ENCODE measurements at regions not wholly inside any gene's neighbourhood (a gene's known extent, or its start where the extent isn't known, plus 50 kb on each side); places are given as distances from the start of the nearest gene placed in this dataset.

GRCh38 chr6:169887529-169888140 is 136.2 kb downstream of the ERMARD start:
- TF ChIP-seq POLR2A (IDR thresholded peaks at IDR 0.05) (no peak), CTCF (IDR thresholded peaks at IDR 0.05) (no peak)

Data from testis (tissue), 2 donors.